Stimulated activated CD4-positive, alpha-beta T cell treated with anti-CD3 and anti-CD28 coated beads, TNF-alpha, amount 100 ng/mL, for 48 hours (primary cell): ENCODE measurements at regions not wholly inside any gene's neighbourhood (a gene's known extent, or its start where the extent isn't known, plus 50 kb on each side); places are given as distances from the start of the nearest gene placed in this dataset.
"Not testable (repeated sequence)": the region's sequence is repeated elsewhere in the genome, so short reads cannot be mapped to it uniquely, and the experiment has no call there.

Source experiments
- DNase-seq, 3 donors: peaks; one replicate each; pipeline ENCODE4 v3.0.0-alpha.2; 2020; ENCODE audit warnings: low read depth in 3 of 3

- no peak for DNase-seq
Observed at GRCh38 chr12:127503246-127503645, 763.7 kb upstream of the TMEM132C start.

- DNase-seq: not testable (repeated sequence)
Observed at GRCh38 chr12:127503996-127504395, 763.0 kb upstream of the TMEM132C start.

- no peak for DNase-seq
Observed at GRCh38 chr12:127504874-127505273, 762.1 kb upstream of the TMEM132C start.

GRCh38 chr12:127507341-127507740, 759.6 kb upstream of the TMEM132C start:
- no peak for DNase-seq

GRCh38 chr12:127509066-127509778, 757.7 kb upstream of the TMEM132C start:
- no peak for DNase-seq

GRCh38 chr12:127515941-127516340, 751.0 kb upstream of the TMEM132C start:
- no peak for DNase-seq

GRCh38 chr12:127516467-127516866, 750.5 kb upstream of the TMEM132C start:
- DNase-seq: no peak

GRCh38 chr12:127519779-127520178, 747.2 kb upstream of the TMEM132C start:
- no peak for DNase-seq

- DNase-seq: no peak
Observed at GRCh38 chr12:127526925-127527324, 740.0 kb upstream of the TMEM132C start.

- DNase-seq: no peak
Observed at GRCh38 chr12:127528551-127528950, 738.4 kb upstream of the TMEM132C start.

- no peak for DNase-seq
Observed at GRCh38 chr12:127531542-127531941, 735.4 kb upstream of the TMEM132C start.

- no peak for DNase-seq
Observed at GRCh38 chr12:127533353-127533752, 733.6 kb upstream of the TMEM132C start.

- no peak for DNase-seq
Observed at GRCh38 chr12:127536833-127537428, 730.0 kb upstream of the TMEM132C start.

GRCh38 chr12:127538316-127538715, 728.7 kb upstream of the TMEM132C start:
- no peak for DNase-seq

GRCh38 chr12:127539226-127539858, 727.6 kb upstream of the TMEM132C start:
- DNase-seq: no peak

- DNase-seq: no peak
Observed at GRCh38 chr12:127542391-127542790, 724.6 kb upstream of the TMEM132C start.

GRCh38 chr12:127542931-127543330, 724.0 kb upstream of the TMEM132C start:
- no peak for DNase-seq

GRCh38 chr12:127546721-127547505, 720.1 kb upstream of the TMEM132C start:
- no peak for DNase-seq

- DNase-seq: no peak
Observed at GRCh38 chr12:127548123-127548553, 718.8 kb upstream of the TMEM132C start.

GRCh38 chr12:127550271-127550670, 716.7 kb upstream of the TMEM132C start:
- no peak for DNase-seq

- DNase-seq: no peak
Observed at GRCh38 chr12:127552838-127553237, 714.1 kb upstream of the TMEM132C start.

- DNase-seq: no peak
Observed at GRCh38 chr12:127555071-127555470, 711.9 kb upstream of the TMEM132C start.
